ENCODE measurements at regions not wholly inside any gene's neighbourhood (a gene's known extent, or its start where the extent isn't known, plus 50 kb on each side); places are given as distances from the start of the nearest gene placed in this dataset.
"Not testable (repeated sequence)": the region's sequence is repeated elsewhere in the genome, so short reads cannot be mapped to it uniquely, and the experiment has no call there.

GRCh38 chr3:34678575-34678974, 880.1 kb downstream of the PDCD6IP start (continued):
- TF ChIP-seq ZNF462 (CRISPR knock-in tag; IDR thresholded peaks at IDR 0.05): no peak
- no peak for TF ChIP-seq CREB1 (CRISPR knock-in tag; IDR thresholded peaks at IDR 0.05; ENCODE audit: low read depth)
- no peak for TF ChIP-seq EZH2phosphoT487 (IDR thresholded peaks at IDR 0.05; ENCODE audit: unreplicated experiment)
- TF ChIP-seq ZNF331 (CRISPR knock-in tag; IDR thresholded peaks at IDR 0.05; ENCODE audit: low read depth): no peak
- no peak for TF ChIP-seq STAT1 (IDR thresholded peaks at IDR 0.05; ENCODE audit: unreplicated experiment)
- TF ChIP-seq ETS1 (IDR thresholded peaks at IDR 0.05): no peak

GRCh38 chr3:34679055-34679454, 880.6 kb downstream of the PDCD6IP start:
- not testable (repeated sequence) for H3K4me1 ChIP-seq (ENCODE audit: insufficient read depth); H3K4me3 Mint-ChIP-seq; H3K27ac ChIP-seq (ENCODE audit: low read depth); H3K79me2 ChIP-seq (replicated peaks; ENCODE audit: insufficient read depth); H3K4me1 Mint-ChIP-seq; H3K27me3 Mint-ChIP-seq (ENCODE audit: insufficient read depth, low read depth, poor library complexity); H3K9me2 ChIP-seq (ENCODE audit: insufficient read depth); H3F3A ChIP-seq (replicated peaks; ENCODE audit: low read depth); H3K27me3 ChIP-seq (ENCODE audit: insufficient read depth); H3K36me3 ChIP-seq (ENCODE audit: insufficient read depth); ATAC-seq; H4K20me1 ChIP-seq (replicated peaks; ENCODE audit: insufficient read depth); H3K4me2 ChIP-seq; H3K4me3 ChIP-seq; H3K27ac Mint-ChIP-seq; DNase-seq (ENCODE audit: low spot score); H2AFZ ChIP-seq
- Mint-ChIP-seq H3K9me3 (peaks cover 35% of the 10 kb centered on the region), H3K36me3 (ENCODE audit: low read depth) (peaks cover 26% of the 10 kb centered on the region)

All from GM23338 (cell line).